ENCODE measurements at regions not wholly inside any gene's neighbourhood (a gene's known extent, or its start where the extent isn't known, plus 50 kb on each side); places are given as distances from the start of the nearest gene placed in this dataset.

DNA sequence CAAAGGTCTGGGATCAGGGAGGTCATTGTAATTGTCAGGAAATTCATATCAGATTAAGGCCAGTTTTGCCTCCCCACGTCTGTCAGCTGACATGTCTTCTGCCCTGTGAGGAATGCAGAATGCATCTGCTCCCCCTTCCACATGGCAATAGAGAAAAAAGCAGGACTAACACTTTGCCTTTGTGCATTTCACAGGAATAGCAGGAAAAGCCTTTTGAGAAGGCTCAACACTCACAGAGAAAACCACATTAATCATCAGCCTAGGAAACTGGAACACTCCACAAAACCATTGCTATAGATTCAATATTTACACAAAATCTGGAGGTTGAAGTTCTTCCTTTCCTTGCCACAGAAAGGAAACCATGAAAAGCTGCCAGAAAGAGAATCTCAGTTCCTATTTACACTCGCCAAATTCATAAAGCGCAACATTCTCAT lies 165.2 kb upstream of the HES1 start:
- DNase-seq, result no peak

DNA sequence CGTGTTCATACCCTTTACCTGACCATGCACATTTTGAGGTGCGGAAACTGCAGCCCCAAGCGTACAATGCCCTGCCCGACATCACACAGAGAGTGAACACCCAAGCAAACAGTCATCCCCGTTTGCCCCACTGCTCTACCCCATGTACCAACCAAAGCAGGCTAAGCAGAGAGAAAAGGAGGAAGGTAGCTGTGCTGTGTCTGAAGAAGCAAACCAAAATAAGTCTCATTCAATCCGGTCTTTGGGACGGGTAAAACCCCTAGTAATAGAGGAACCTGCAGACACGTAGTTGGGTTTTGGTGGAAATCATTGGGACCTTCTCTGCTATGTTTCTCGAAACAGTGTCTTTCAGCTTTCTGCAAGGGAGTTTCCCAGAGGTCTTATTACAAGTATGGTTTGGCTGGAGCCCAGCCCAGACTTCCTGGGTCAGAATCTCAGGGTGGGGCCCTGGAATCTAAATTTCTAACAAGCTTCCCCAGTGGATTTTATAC lies 164.6 kb upstream of the HES1 start:
- DNase-seq, result no peak

GRCh38 chr3:193971966-193972365 lies 164.0 kb upstream of the HES1 start:
- DNase-seq, result no peak

- no peak for DNase-seq
Observed at GRCh38 chr3:193972832-193973231, 163.1 kb upstream of the HES1 start.

DNA sequence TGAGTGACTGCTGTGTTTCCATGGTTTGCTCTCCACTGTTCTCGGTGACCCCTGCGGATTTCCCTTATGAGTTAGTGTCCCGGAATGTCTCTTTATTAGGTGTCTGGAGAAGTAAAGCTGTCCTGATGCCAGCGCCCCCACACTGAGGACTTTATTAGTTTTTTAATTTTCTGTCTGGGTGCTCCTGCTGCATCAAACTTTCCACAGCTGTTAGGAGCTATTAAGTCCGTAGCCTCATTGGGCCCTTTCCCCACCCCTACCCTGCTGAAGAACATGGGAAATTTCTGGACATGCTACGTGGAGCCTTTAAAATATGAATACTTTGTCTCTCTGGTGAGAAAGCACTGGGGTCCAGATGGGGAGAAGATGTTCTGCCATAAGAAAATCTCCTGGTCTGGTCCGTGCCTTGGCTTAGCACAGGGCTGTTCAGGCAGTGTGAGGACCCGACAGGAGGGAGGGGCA lies 161.7 kb upstream of the HES1 start:
- DNase-seq, result no peak

DNA sequence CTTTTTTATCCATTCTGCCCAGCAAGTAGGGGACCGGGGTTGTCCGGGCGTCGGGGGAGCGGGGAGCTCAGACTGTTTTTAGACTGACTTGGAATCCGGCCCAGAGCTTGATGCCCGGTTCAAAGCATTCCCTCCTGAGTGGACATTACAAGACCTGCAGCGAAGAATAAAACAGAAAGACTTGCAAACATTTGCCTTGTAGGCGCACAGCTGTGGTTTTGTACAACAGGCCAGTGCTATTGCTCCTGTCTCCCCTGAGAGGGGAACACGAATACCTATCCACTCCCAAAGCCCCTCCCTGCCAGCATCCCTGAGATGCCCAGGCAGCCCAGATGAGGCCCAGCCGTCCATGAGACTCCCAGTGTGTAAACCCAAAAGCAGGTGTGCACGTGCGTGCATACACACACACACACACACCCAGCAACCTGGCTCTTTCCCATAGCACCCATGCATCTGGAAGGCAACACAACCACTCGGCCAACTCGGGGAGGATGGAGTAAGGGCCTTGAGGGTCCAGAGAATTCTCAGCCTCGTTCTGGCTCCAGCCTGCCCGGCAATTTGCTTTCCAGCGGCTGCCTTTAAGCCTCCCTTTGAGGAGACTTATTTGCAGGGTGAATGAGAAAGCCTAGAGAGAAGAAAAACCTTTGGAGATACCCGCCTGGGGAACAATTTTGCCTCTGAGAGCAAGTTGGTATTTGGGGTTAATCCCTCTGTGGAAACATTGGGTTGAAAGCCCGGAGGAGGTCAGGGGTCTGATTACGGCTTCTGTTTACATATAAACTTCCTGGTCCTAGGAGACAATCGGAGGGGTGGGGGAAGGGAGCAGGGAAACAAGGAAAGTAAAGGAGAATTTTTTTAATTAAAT lies 161.0 kb upstream of the HES1 start:
- no peak for DNase-seq

DNA sequence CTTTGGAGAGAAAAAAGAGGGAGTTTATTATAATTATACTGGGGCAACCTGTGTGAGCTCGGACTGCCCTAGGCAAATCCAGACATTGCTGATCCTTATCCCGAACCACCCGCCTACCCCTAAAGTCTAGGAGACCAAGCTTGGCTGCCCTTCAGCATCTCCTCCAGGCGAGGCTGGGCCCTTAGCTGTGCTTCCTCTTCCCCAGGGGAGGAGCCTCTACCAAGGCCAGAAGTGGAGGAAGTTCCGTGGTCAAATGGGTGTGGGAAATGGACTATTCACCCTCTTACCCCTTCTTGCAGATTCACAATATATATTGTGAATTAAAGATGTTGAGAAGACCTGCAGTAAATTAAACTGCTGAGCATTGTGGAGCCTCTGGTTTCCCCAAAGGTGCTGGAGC lies 158.3 kb upstream of the HES1 start:
- DNase-seq, result no peak

GRCh38 chr3:193978030-193978429 lies 157.9 kb upstream of the HES1 start:
- no peak for DNase-seq

- no peak for DNase-seq
Observed at GRCh38 chr3:193978486-193978885, 157.5 kb upstream of the HES1 start.

DNA sequence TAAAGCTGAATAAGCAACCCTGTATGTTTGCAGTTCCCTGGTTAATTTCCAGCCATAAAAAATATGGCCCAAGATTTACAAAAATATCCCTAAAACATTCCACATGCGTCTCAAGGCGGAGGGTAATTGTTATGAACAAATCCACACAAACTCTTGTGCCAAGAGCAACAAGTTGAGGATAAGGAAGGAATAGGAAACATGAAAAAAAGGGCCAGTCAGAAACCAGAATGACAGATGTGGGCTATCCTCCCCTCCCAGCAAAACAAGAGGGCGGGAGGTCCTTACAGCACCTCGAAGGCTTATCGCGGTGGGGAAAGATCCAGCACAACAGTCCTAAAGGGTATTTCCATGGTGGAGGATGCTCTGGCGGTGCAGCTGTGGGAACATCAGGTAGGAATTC lies 155.6 kb upstream of the HES1 start:
- DNase-seq, result no peak

- no peak for DNase-seq
Observed at GRCh38 chr3:193980905-193981304, 155.0 kb upstream of the HES1 start.

GRCh38 chr3:193981504-193981903 lies 154.4 kb upstream of the HES1 start:
- no peak for DNase-seq

- DNase-seq, result no peak
Observed at GRCh38 chr3:193982258-193982659, 153.7 kb upstream of the HES1 start.

- no peak for DNase-seq
Observed at GRCh38 chr3:193983846-193984818, 151.8 kb upstream of the HES1 start.

GRCh38 chr3:193984876-193985275 lies 151.1 kb upstream of the HES1 start:
- no peak for DNase-seq

GRCh38 chr3:193987186-193987585 lies 148.8 kb upstream of the HES1 start:
- DNase-seq, result no peak

DNA sequence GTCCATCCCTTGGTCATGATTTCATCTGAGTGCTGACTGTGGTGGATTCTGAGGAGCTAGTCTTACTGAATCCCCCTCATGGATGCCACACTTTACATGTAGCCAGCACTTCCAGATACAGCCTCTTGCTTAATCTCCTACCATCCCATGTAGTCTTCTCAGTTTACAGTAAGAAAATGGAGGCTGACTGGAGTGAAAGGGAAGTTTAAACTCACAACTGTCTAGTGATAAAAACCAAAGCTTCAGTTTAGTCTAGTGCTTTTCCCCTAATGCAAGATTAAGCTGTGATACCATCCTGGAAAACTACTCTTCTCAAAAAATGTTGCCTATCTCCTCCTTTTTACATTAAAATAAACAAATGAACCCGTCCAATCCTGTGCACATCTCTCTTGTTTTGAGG lies 146.8 kb upstream of the HES1 start:
- no peak for DNase-seq

- DNase-seq, result no peak
Observed at GRCh38 chr3:193991666-193992424, 144.1 kb upstream of the HES1 start.

GRCh38 chr3:193992425-193993037 lies 143.4 kb upstream of the HES1 start:
- DNase-seq, result no peak

DNA sequence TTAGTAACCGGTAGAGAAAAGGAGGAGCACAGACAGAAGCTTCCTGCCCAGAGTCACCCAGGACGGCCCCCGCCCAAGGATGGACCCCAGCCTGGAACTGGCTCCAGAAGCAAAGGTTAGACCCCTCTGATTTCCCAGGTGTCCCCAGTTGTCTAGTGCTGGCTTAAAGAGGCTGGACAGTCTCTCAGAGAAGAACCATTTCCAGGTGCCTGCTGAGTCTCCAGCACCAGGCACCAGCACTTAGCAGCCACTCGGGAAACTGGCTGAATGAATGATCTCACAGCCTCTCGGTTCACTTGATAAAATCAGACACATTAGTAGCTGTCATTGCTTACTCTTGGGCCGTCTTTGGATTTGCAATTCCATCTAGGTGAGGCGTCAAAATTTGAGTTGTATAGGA lies 139.7 kb upstream of the HES1 start:
- no peak for DNase-seq

DNA sequence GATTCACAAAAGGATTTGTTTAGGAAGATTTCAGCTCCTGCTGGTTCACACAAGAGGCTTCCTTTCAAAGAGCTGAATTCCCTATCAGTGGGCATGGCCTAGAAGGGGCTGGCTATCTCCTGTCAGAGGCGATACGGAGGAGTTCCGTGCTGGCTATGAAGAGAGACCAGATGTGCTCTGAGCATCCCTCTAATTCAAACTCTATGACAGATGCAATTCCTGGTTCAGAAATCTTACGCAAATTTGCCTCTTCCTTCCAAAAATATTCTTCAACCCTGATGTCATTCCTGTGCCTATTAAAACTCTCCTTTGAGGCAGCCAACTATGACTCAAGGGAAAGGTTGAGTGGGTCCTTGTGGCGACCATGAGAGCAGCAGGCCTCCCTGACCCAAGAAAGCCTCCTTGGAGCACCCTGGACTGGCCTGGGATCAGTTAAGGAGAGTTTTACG lies 139.3 kb upstream of the HES1 start:
- no peak for DNase-seq

Measured in NCI-H187 treated with DMSO at 0.1 percent for 48 hours (cell line).